ENCODE measurements at regions not wholly inside any gene's neighbourhood (a gene's known extent, or its start where the extent isn't known, plus 50 kb on each side); places are given as distances from the start of the nearest gene placed in this dataset.
"Not testable (repeated sequence)": the region's sequence is repeated elsewhere in the genome, so short reads cannot be mapped to it uniquely, and the experiment has no call there.

GRCh38 chr14:55807881-55808379, 227.9 kb downstream of the KTN1 start:
- DNase-seq: no peak

DNA sequence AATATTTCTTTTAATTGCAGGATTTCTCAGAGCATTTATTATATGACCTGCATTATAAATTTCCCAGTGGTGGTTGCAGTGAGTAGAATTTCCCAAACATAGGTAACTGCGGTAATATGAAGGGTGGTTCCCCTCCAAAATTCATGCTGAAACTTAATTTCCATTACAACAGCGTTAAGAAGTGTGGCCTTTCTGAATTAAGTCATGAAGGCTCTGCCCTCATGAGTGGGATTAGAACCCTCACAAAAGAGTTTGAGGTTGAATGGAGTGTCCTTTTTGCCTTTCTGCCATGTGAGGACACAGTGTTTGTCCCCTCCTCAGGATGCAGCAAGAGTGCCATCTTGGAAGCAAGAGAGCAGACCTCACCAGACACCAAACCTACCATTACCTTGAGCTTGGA, 233.6 kb downstream of the KTN1 start:
- DNase-seq: no peak

DNA sequence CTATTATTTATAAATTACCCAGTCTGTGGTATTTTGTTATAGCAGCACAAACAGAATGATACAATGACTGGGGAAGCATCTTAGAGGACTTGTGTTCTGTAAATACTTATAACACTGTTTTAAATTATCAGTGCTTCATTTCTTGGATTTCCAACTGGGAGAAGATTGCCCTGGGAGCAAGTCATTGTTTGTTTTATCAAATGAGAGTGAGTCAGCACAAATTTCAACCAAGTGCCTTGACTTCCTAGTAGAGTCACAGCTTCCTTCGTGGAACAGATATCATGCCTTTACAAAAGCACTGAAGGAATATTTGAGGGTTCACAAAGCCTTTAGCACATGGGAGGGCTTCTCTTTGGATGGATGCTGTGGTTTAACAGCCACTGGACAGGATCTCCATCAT, 234.1 kb downstream of the KTN1 start:
- no peak for DNase-seq

DNA sequence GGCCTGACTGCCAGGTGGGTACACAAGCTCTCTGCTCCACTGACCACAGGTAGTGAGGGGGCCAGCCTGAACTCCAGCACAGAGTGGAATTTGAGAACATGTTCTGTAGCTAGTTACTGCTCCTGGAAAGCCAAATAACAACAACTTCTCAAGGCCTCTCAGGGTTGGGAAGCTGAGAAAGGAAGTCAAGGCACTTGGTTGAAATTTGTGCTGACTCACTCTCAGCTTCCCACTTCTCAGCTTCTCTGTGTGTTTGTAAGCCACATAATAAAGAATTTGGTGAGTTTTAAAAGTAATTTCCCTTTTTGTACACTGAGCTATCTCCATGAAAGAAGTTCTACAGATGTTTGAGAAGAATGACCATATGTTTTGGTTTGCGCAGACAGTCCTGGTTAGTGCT, 234.9 kb downstream of the KTN1 start:
- DNase-seq: no peak

GRCh38 chr14:55816225-55816624, 236.2 kb downstream of the KTN1 start:
- DNase-seq: no peak

DNA sequence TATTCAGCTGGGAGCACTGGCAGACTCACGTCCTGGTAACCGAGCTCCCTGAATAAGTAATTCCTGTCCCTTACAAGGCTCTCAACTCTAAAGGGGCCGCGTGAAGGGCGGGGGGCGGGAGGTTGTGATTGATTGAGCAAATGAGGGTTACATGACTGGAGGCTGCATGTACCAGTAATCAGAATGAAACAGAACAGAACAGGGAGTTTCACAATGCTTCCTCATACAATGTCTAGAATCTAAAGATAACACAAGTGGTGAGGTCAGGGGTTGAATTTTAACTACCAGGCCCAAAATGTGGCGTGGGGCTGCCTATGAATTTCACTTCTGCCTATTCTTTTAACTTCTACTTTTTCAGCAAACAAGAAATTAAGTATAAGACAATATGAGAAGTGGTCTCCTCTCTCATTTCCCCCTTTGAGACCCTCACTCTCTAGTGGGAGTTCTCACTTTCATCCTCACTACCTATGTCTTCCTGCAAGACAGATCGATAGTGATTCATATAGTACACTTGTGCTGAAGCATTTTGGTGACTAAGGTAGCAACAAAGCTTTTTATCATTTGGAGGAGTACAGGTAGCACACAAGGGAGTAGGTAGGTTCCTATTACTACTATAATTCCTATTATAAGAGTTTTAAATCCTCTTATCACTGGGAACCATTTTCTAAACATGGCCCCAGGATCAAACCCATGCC, 239.8 kb downstream of the KTN1 start:
- no peak for DNase-seq

- DNase-seq: no peak
These were observed 242.9 kb downstream of the KTN1 start for GRCh38 chr14:55822906-55823305.

DNA sequence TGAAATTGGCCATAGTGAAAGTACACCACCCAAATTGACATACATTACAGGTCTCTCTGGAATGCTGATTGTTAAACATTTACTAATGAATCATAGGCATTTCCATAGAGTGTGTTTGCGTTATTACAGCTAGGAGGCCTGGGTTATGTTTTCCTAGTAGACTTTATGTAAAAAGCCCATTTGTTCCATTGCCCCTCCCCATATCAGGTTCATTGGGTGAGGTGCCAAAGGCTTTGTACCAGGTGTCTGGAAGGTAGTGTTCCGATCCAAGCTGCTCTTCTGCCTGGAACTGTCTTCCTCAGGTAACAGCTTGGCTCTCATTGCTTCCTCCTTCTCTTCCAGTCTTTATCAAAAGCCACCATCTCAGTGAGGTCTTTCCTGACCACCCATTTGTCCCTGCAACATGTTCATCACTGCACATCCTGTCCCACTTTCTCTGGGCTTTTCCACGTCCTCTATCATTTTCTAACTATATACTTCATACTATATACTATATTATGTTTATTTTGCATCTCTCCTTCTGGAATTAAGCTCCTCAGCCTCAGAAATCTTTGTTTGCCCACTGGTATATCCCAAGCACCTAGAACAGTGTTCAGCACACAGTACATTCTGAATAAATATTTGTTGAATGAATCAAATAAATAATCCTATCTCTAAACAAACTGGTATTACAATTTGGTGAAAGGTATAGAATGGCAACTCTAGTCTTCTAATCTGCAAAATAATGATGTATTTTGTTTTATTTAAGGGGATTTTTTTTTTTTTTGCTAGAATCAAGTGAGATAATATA, 252.3 kb downstream of the KTN1 start:
- DNase-seq: no peak

DNA sequence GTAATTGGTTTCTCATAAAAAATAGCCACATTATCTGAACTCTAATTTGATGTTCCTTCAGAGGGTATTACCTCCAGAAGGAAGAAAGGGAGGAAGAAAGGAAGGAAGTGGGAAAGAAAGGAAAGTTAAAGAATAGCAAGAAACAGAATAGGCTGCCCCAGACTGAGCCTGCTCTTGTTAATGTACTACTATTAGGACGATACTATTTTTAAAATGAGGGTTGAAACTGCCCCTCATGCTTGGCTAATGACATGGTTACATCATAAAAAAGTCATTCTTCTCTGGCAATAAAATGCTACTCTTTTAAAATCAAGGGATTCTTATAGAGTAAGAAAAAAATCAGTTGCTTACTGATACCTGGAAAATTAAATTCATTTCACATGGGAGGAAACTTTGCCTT, 253.0 kb downstream of the KTN1 start:
- DNase-seq: no peak

- DNase-seq: no peak
These were observed 254.4 kb downstream of the KTN1 start for GRCh38 chr14:55834390-55834789.

- no peak for DNase-seq
These were observed 256.0 kb downstream of the KTN1 start for GRCh38 chr14:55835985-55836384.

- no peak for DNase-seq
These were observed 257.5 kb downstream of the KTN1 start for GRCh38 chr14:55837467-55837866.

DNA sequence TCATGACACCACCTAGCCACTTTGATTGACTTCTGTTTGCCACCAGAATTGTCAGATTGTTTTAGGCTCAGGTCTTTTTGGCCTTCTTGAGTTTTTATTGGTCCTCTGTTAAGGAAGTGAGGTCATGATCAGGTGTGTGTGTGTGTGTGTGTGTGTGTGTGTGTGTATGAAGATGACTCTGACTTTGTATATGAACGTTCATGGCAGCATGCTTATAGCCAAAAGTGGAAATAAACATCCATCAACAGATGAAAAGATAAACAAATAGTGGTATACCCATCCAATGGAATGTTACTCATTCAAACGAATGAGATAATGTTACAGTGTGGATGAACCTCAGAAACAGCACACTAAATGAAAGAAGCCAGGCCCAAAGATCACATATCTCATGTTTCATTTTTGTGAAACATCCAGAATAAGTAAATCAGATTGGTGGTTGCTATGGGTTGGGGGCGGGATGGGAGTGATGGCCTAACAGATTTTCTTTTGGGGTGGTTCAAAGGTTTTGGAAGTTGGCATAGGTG, 258.6 kb downstream of the KTN1 start:
- no peak for DNase-seq

DNA sequence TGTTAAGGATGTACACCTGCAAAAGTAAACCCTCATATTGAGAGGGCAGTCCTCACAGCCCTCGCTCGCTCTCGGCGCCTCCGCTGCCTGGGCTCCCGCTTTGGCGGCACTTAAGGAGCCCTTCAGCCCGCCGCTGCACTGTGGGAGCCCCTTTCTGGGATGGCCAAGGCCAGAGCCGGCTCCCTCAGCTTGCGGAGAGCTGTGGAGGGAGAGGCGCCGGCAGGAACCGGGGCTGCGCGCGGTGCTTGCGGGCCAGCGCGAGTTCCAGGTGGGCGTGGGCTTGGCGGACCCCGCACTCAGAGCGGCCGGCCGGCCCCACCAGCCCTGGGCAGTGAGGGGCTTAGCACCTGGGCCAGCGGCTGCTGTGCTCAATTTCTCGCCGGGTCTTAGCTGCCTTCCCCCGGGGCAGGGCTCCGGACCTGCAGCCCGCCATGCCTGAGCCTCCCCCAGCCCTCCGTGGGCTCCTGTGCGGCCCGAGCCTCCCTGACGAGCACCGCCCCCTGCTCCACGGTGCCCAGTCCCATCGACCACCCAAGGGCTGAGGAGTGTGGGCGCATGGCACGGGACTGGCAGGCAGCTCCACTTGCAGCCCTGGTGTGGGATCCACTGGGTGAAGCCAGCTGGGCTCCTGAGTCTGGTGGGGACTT, 259.4 kb downstream of the KTN1 start:
- DNase-seq: not testable (repeated sequence)

DNA sequence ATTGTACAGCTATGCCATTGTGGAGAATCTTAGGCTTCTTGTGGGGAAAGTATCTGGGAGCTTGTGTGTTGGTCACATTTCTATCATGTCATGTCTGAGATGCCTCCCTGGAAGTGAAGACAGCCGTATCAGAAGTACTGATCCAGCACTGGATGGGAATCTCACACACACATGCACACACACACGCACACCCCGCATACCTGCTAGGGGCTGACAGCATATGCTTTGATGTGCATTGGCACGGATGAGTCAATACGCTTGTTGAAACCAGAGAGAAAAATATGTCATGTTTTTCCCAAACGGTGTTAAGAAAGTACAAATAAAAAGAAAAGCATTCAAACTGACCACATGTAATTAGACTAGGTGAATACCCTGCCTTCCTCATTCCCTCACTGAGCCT, 260.8 kb downstream of the KTN1 start:
- DNase-seq: no peak

- DNase-seq: no peak
These were observed 261.6 kb downstream of the KTN1 start for GRCh38 chr14:55841625-55842024.

- DNase-seq: no peak
These were observed 263.9 kb downstream of the KTN1 start for GRCh38 chr14:55843718-55844403.

DNA sequence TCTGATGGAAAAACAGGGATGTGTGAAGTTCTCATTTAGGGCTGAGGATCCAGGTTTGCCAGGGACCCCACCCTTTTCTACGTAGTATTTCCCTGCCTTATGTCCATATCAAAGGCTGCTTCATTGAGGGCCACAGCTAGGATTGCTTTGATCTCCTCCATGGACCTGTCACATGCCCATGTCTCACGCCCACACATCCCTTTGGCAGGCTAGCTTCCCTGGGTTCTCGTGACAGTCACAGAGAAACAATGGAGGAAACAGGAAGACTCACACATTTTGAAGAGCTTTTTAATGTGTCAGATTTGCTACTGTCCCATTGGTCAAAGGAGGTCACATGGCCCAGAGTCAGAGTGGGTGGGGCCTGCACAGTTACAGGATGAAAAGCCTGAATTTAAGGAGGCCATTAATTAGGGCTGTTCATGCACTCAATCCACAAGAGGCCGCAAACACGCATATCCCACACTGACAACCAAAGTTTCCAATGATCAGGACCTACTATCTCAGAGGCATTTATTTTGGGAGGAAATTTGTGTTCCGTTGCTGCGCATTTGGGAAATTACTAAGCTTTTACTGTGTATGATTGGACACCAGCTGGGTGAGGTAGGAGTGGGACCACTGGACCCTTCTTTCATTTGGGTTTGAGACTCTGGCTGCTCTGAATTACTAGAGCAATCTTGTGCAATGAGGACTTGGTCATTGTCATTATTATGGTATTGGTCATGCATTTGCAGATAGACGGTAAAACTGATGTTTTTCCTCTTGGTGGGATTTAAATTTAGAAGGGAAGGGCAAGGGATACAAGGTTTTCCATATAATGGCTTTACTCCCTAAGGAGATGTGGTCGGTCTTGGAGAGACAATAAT, 266.2 kb downstream of the KTN1 start:
- no peak for DNase-seq

- no peak for DNase-seq
These were observed 266.9 kb downstream of the KTN1 start for GRCh38 chr14:55846826-55847446.

DNA sequence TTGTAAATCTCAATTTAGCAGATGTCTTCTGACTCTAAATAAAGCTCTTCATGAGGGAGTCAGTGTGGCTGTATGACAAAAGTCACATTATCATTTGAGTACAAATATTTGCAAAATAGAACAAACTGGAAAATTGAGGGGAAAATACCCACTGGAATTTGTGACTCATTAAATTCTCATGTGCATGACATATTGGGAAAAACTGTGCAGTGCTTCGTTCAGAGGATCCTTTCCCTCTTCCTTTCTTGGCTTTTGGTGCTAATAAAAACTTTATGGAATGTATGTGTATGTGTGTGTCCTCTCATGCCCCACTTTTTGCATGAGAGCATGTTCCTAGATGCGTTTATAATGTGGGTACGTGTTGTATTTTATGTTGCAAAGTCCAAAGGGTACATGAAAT, 267.8 kb downstream of the KTN1 start:
- DNase-seq: no peak

DNA sequence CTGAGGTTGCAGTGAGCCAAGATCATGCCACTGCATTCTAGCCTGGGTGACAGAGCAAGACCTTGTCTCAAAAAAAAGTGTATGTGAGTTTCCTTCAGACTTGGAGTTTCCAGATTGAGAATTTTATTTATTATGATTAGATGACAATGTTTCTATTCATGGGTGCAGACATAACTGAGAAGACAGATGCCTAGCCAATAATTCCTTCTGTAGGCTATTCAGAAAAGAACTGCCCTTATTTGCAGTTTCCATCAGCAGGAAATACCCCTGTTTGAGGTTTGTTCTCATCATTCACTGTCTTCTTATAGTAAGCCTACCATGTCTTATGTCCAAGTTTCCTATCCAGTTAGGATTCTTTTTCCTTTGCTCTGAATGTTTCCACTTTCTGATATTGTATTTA, 269.0 kb downstream of the KTN1 start:
- DNase-seq: no peak

GRCh38 chr14:55849833-55850232, 268.4 kb upstream of the PELI2 start:
- no peak for DNase-seq
